ENCODE measurements at regions not wholly inside any gene's neighbourhood (a gene's known extent, or its start where the extent isn't known, plus 50 kb on each side); places are given as distances from the start of the nearest gene placed in this dataset.
"Not testable (repeated sequence)": the region's sequence is repeated elsewhere in the genome, so short reads cannot be mapped to it uniquely, and the experiment has no call there.

GRCh38 chr18:1668279-1668678, 763.6 kb downstream of the ADCYAP1 start:
- no peaks in the 10 kb centered on the region for H3K36me3 ChIP-seq (replicated peaks; ENCODE audit: low read depth, low read length)
- TF ChIP-seq CTCF (IDR thresholded peaks at IDR 0.05; ENCODE audit: low read depth, low read length) (no peak), EZH2phosphoT487 (IDR thresholded peaks at IDR 0.05; ENCODE audit: low read depth) (no peak)
- H3K9me3 ChIP-seq (ENCODE audit: insufficient read depth, low read length), result no peaks in the 10 kb centered on the region

GRCh38 chr18:1671710-1672109, 767.0 kb downstream of the ADCYAP1 start:
- H3K4me3 ChIP-seq (ENCODE audit: low read length); H3K4me1 ChIP-seq (ENCODE audit: low read length); H4K20me1 ChIP-seq (ENCODE audit: insufficient read depth, low read length); H3K4me2 ChIP-seq (ENCODE audit: low read length); H2AFZ ChIP-seq (ENCODE audit: low read depth, low read length); H3K27ac ChIP-seq (ENCODE audit: low read length); H3K36me3 ChIP-seq (replicated peaks; ENCODE audit: low read depth, low read length); H3K27me3 ChIP-seq (ENCODE audit: low read depth, low read length); H3K9me3 ChIP-seq (ENCODE audit: insufficient read depth, low read length); H3K9ac ChIP-seq (ENCODE audit: low read length); H3K79me2 ChIP-seq (ENCODE audit: low read length): not testable (repeated sequence)

More at GRCh38 chr18:1668279-1668678, 763.6 kb downstream of the ADCYAP1 start:
- H4K20me1 ChIP-seq (ENCODE audit: insufficient read depth, low read length), result no peaks in the 10 kb centered on the region
- no peak overlapping the region for H3K4me2 ChIP-seq (ENCODE audit: low read length)
- no peak overlapping the region for H3K27ac ChIP-seq (ENCODE audit: low read length)
- H3K4me3 ChIP-seq (ENCODE audit: low read length), result no peak overlapping the region
- H2AFZ ChIP-seq (ENCODE audit: low read depth, low read length), result no peak overlapping the region
- no peaks in the 10 kb centered on the region for H3K79me2 ChIP-seq (ENCODE audit: low read length)
- H3K4me1 ChIP-seq (ENCODE audit: low read length), result no peaks in the 10 kb centered on the region
- H3K27me3 ChIP-seq (ENCODE audit: low read depth, low read length), result no peaks in the 10 kb centered on the region
- no peak overlapping the region for H3K9ac ChIP-seq (ENCODE audit: low read length)

GRCh38 chr18:1676387-1676786, 771.7 kb downstream of the ADCYAP1 start:
- H3K27me3 ChIP-seq (ENCODE audit: low read depth, low read length), result no peaks in the 10 kb centered on the region
- no peaks in the 10 kb centered on the region for H3K79me2 ChIP-seq (ENCODE audit: low read length)
- no peak for TF ChIP-seq CTCF (IDR thresholded peaks at IDR 0.05; ENCODE audit: low read depth, low read length)
- TF ChIP-seq EZH2phosphoT487 (IDR thresholded peaks at IDR 0.05; ENCODE audit: low read depth), result no peak
- no peak overlapping the region for H3K4me2 ChIP-seq (ENCODE audit: low read length)
- no peak overlapping the region for H3K4me3 ChIP-seq (ENCODE audit: low read length)
- no peaks in the 10 kb centered on the region for H3K4me1 ChIP-seq (ENCODE audit: low read length)
- no peaks in the 10 kb centered on the region for H3K36me3 ChIP-seq (replicated peaks; ENCODE audit: low read depth, low read length)
- no peak overlapping the region for H3K9ac ChIP-seq (ENCODE audit: low read length)
- no peaks in the 10 kb centered on the region for H3K9me3 ChIP-seq (ENCODE audit: insufficient read depth, low read length)
- no peak overlapping the region for H2AFZ ChIP-seq (ENCODE audit: low read depth, low read length)
- H4K20me1 ChIP-seq (ENCODE audit: insufficient read depth, low read length), result no peaks in the 10 kb centered on the region
- H3K27ac ChIP-seq (ENCODE audit: low read length), result no peak overlapping the region

- H3K79me2 ChIP-seq (ENCODE audit: low read length), result no peaks in the 10 kb centered on the region
- no peaks in the 10 kb centered on the region for H3K36me3 ChIP-seq (replicated peaks; ENCODE audit: low read depth, low read length)
- H3K9me3 ChIP-seq (ENCODE audit: insufficient read depth, low read length), result no peaks in the 10 kb centered on the region
- no peak overlapping the region for H3K4me2 ChIP-seq (ENCODE audit: low read length)
- no peaks in the 10 kb centered on the region for H3K27me3 ChIP-seq (ENCODE audit: low read depth, low read length)
- H3K4me3 ChIP-seq (ENCODE audit: low read length), result no peak overlapping the region
- TF ChIP-seq CTCF (IDR thresholded peaks at IDR 0.05; ENCODE audit: low read depth, low read length), result no peak
- TF ChIP-seq EZH2phosphoT487 (IDR thresholded peaks at IDR 0.05; ENCODE audit: low read depth), result no peak
- no peak overlapping the region for H3K9ac ChIP-seq (ENCODE audit: low read length)
- H3K4me1 ChIP-seq (ENCODE audit: low read length), result no peaks in the 10 kb centered on the region
- H2AFZ ChIP-seq (ENCODE audit: low read depth, low read length), result no peak overlapping the region
- no peaks in the 10 kb centered on the region for H4K20me1 ChIP-seq (ENCODE audit: insufficient read depth, low read length)
- H3K27ac ChIP-seq (ENCODE audit: low read length), result no peak overlapping the region
Measured at GRCh38 chr18:1680108-1680507, 775.4 kb downstream of the ADCYAP1 start.

GRCh38 chr18:1691863-1692262, 787.2 kb downstream of the ADCYAP1 start:
- Histone ChIP-seq H3K79me2 (ENCODE audit: low read length) (no peaks in the 10 kb centered on the region), H2AFZ (ENCODE audit: low read depth, low read length) (no peak overlapping the region)
- no peak for TF ChIP-seq EZH2phosphoT487 (IDR thresholded peaks at IDR 0.05; ENCODE audit: low read depth)
- TF ChIP-seq CTCF (IDR thresholded peaks at IDR 0.05; ENCODE audit: low read depth, low read length), result no peak

More at GRCh38 chr18:1691863-1692262, 787.2 kb downstream of the ADCYAP1 start:
- no peak overlapping the region for H3K27ac ChIP-seq (ENCODE audit: low read length)
- H3K4me3 ChIP-seq (ENCODE audit: low read length), result no peak overlapping the region
- H3K9ac ChIP-seq (ENCODE audit: low read length), result no peak overlapping the region
- H3K27me3 ChIP-seq (ENCODE audit: low read depth, low read length), result no peaks in the 10 kb centered on the region
- no peaks in the 10 kb centered on the region for H4K20me1 ChIP-seq (ENCODE audit: insufficient read depth, low read length)
- H3K4me2 ChIP-seq (ENCODE audit: low read length), result 0 out of 2 replicates have a peak overlapping the region, but pooled peaks have one; percentile 5
- H3K36me3 ChIP-seq (replicated peaks; ENCODE audit: low read depth, low read length), result no peaks in the 10 kb centered on the region
- H3K9me3 ChIP-seq (ENCODE audit: insufficient read depth, low read length), result no peaks in the 10 kb centered on the region
- no peaks in the 10 kb centered on the region for H3K4me1 ChIP-seq (ENCODE audit: low read length)

Measured in OCI-LY3 (cell line).